Keratinocyte (primary cell): ENCODE measurements at regions not wholly inside any gene's neighbourhood (a gene's known extent, or its start where the extent isn't known, plus 50 kb on each side); places are given as distances from the start of the nearest gene placed in this dataset.

Experiments used
- EZH2 ChIP-seq: IDR thresholded peaks from one replicate; pipeline ENCODE4 v1.6.1; 2012; ENCODE audit warnings: inconsistent platforms, mild to moderate bottlenecking, low read length, moderate library complexity
- TF ChIP-seq, protein P1 (sequence below), 3 experiments: IDR thresholded peaks in 1 of 3; conservative IDR thresholded peaks in 1 of 3; optimal IDR thresholded peaks in 1 of 3; 2 replicates in 2 of 3; 3 replicates in 1 of 3; pipeline versions ENCODE3 to v1.5.1; 2011; ENCODE audit warnings: low read length in 3 of 3, mild to moderate bottlenecking in 3 of 3, moderate library complexity in 2 of 3, control low read depth in 1 of 3, inconsistent platforms in 1 of 3; ENCODE audit not compliant: insufficient read depth in 2 of 3; ENCODE audit errors: extremely low read depth in 1 of 3

DNA sequence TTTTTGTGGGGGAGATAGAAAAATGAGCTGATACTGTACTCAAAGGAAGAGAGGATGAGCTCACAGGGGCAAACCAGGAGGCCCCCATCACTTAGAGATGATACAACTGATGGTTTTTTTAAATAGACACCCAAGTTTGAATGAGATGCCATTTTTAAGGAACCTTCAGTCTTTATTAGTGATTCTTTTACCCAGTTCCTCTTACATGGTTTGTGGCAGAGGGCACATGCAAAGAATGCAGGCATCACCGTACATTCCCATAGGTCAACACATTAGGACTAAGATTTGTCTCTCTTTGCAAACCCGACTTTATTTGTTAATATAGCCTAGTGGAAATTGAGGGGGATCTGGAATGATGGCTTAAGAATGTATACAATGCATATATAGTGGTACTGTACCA, 250.9 kb downstream of the ASXL3 start:
- TF ChIP-seq, protein P1, sequence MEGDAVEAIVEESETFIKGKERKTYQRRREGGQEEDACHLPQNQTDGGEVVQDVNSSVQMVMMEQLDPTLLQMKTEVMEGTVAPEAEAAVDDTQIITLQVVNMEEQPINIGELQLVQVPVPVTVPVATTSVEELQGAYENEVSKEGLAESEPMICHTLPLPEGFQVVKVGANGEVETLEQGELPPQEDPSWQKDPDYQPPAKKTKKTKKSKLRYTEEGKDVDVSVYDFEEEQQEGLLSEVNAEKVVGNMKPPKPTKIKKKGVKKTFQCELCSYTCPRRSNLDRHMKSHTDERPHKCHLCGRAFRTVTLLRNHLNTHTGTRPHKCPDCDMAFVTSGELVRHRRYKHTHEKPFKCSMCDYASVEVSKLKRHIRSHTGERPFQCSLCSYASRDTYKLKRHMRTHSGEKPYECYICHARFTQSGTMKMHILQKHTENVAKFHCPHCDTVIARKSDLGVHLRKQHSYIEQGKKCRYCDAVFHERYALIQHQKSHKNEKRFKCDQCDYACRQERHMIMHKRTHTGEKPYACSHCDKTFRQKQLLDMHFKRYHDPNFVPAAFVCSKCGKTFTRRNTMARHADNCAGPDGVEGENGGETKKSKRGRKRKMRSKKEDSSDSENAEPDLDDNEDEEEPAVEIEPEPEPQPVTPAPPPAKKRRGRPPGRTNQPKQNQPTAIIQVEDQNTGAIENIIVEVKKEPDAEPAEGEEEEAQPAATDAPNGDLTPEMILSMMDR (optimal IDR thresholded peaks at IDR 0.05 in 1 of 3, IDR thresholded peaks at IDR 0.05 in 1 of 3, conservative IDR thresholded peaks at IDR 0.05 in 1 of 3; ENCODE audit: extremely low read depth in 1 of 3, insufficient read depth in 2 of 3, low read length in 3 of 3) = no peak
- TF ChIP-seq EZH2 = no peak
